ENCODE measurements at regions not wholly inside any gene's neighbourhood (a gene's known extent, or its start where the extent isn't known, plus 50 kb on each side); places are given as distances from the start of the nearest gene placed in this dataset.

DNA sequence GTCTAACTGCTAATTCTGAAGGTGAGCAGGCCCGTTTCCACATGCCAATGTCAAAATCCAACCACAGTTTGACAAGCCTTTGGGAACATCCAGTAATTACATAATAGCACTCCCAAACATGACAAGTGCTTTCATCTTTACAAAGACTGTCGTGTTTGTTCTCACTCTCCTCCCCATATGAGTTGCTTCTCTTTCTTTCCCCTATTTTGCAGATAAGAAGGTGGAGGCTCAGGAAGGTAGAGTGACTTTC lies 55.9 kb upstream of the CD44 start:
- Histone ChIP-seq H3K79me2 (ENCODE audit: control insufficient read depth, insufficient read depth, low read length) (peaks cover 2% of the 10 kb centered on the region), H4K20me1 (ENCODE audit: control insufficient read depth, insufficient read depth, low read length, poor library complexity, severe bottlenecking) (no peaks in the 10 kb centered on the region), H3K4me1 (ENCODE audit: control insufficient read depth in 2 of 2, insufficient read depth in 2 of 2, low read length in 2 of 2) (peaks cover 66 to 71% of the 10 kb centered on the region in 2 donors), H3K9ac (ENCODE audit: low read length) (peak overlapping the region; percentile 65), H3K36me3 (replicated peaks in 1 of 2; ENCODE audit: control extremely low read depth in 1 of 2, control insufficient read depth in 1 of 2, extremely low read depth in 1 of 2, insufficient read depth in 2 of 2, low read length in 1 of 2) (no peaks in the 10 kb centered on the region), H2AFZ (ENCODE audit: insufficient read depth, low read depth, low read length, poor library complexity, severe bottlenecking) (no peak overlapping the region), H3K4me3 (ENCODE audit: control extremely low read depth in 1 of 5, extremely low read depth in 1 of 5, insufficient read depth in 1 of 5, low read depth in 2 of 5, low read length in 4 of 5) (peak overlapping the region in 2 of 5 experiments; percentile 29 to 55), H3K9me3 (ENCODE audit: control extremely low read depth in 1 of 3, control insufficient read depth in 2 of 3, insufficient read depth in 1 of 3, low read length in 2 of 3) (no peaks in the 10 kb centered on the region), H3K27me3 (replicated peaks in 1 of 4; ENCODE audit: control extremely low read depth in 1 of 4, control insufficient read depth in 3 of 4, insufficient read depth in 4 of 4, low read length in 3 of 4) (no peaks in the 10 kb centered on the region), H3K4me2 (replicated peaks; ENCODE audit: low read depth, low read length, poor library complexity, severe bottlenecking) (peak overlapping the region; percentile 73), H3K27ac (ENCODE audit: low read length in 2 of 2) (peak overlapping the region; percentile 96)
- ATAC-seq (ENCODE audit: low read depth) (no peak), DNase-seq (no peak)
- H3K27me3 Mint-ChIP-seq: no peaks in the 10 kb centered on the region
- peak overlapping the region; percentile 80 for H3K4me3 Mint-ChIP-seq
- peak overlapping the region; percentile 98 for H3K27ac Mint-ChIP-seq
- POLR2A ChIA-PET: interaction anchor here (1.0 to 1.4 kb wide), 2 partner anchors 31 to 56 kb away, joined by 5 to 6 read pairs; no protein-coding TSS in a partner anchor
- CTCF ChIA-PET: interaction anchor here (1.1 to 2.3 kb wide), 6 partner anchors 24 to 89 kb away, joined by 3 to 9 read pairs (median 4); no protein-coding TSS in a partner anchor
- WGBS (ENCODE audit: insufficient coverage): no CpG with 5 or more reads among the region's 2 CpGs
- intact Hi-C loops (cut with micrococcal nuclease): loop anchor here (1.0 kb wide), 7 partner anchors 32 to 83 kb away; partner anchors contain the start of gene CD44
- TF ChIP-seq EZH2 (IDR thresholded peaks at IDR 0.05; ENCODE audit: borderline replicate concordance, insufficient read depth, low read depth, low read length, poor library complexity, severe bottlenecking): no peak
- TF ChIP-seq, protein P1, sequence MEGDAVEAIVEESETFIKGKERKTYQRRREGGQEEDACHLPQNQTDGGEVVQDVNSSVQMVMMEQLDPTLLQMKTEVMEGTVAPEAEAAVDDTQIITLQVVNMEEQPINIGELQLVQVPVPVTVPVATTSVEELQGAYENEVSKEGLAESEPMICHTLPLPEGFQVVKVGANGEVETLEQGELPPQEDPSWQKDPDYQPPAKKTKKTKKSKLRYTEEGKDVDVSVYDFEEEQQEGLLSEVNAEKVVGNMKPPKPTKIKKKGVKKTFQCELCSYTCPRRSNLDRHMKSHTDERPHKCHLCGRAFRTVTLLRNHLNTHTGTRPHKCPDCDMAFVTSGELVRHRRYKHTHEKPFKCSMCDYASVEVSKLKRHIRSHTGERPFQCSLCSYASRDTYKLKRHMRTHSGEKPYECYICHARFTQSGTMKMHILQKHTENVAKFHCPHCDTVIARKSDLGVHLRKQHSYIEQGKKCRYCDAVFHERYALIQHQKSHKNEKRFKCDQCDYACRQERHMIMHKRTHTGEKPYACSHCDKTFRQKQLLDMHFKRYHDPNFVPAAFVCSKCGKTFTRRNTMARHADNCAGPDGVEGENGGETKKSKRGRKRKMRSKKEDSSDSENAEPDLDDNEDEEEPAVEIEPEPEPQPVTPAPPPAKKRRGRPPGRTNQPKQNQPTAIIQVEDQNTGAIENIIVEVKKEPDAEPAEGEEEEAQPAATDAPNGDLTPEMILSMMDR (IDR thresholded peaks at IDR 0.05): no peak
- H3K9me3 Mint-ChIP-seq (ENCODE audit: insufficient read depth): no peaks in the 10 kb centered on the region
- peaks cover 85% of the 10 kb centered on the region for H3K4me1 Mint-ChIP-seq

DNA sequence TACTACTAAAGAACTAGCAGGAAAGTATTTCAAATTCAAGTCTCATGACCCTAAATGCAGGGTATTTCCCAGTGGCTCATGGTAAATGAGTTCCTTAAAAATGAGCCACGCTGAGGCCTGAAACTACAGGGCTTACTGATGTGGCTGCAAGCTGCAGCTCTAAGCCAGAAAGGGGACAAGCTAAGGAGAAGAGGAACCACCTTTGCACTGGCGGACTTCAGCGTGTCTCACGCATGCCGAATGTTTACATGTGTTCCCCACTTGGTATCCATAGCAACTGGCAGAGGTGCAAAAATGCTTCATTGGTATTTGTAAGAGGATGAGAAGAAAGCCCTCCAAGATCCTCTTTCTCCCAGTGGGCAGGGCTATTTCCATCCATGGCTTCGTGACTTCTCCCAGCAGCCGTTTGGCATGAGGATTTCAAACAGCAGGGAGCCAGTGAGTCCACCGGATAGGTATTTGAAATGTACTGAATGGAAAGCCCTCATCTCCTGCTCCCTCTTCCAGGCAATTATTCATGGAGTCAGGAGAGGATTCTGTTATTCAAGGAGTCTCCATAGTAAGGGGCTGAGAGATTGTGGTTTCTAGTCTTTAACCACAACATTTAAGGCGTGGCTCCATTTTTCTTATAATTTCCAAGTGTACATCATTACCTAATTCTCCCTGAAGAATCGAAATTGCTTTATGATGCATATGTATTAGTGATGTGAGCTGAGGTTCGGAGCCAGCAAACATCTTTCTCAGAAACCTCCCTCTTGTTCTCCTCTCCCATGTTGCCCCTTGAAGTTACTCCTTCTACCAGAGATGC lies 55.3 kb upstream of the CD44 start:
- intact Hi-C loops (cut with micrococcal nuclease): loop anchor here (1.0 kb wide), 7 partner anchors 32 to 83 kb away; partner anchors contain the start of gene CD44
- Histone ChIP-seq H3K79me2 (ENCODE audit: control insufficient read depth, insufficient read depth, low read length) (peaks cover 7% of the 10 kb centered on the region), H3K9me3 (ENCODE audit: control extremely low read depth in 1 of 3, control insufficient read depth in 2 of 3, insufficient read depth in 1 of 3, low read length in 2 of 3) (no peaks in the 10 kb centered on the region), H3K36me3 (replicated peaks in 1 of 2; ENCODE audit: control extremely low read depth in 1 of 2, control insufficient read depth in 1 of 2, extremely low read depth in 1 of 2, insufficient read depth in 2 of 2, low read length in 1 of 2) (no peaks in the 10 kb centered on the region), H3K27me3 (replicated peaks in 1 of 4; ENCODE audit: control extremely low read depth in 1 of 4, control insufficient read depth in 3 of 4, insufficient read depth in 4 of 4, low read length in 3 of 4) (no peaks in the 10 kb centered on the region), H3K4me2 (replicated peaks; ENCODE audit: low read depth, low read length, poor library complexity, severe bottlenecking) (peak overlapping the region; percentile 73), H3K4me3 (ENCODE audit: control extremely low read depth in 1 of 5, extremely low read depth in 1 of 5, insufficient read depth in 1 of 5, low read depth in 2 of 5, low read length in 4 of 5) (peak overlapping the region in 1 of 5 experiments; percentile 55), H3K9ac (ENCODE audit: low read length) (peak overlapping the region; percentile 65), H2AFZ (ENCODE audit: insufficient read depth, low read depth, low read length, poor library complexity, severe bottlenecking) (no peak overlapping the region), H3K4me1 (ENCODE audit: control insufficient read depth in 2 of 2, insufficient read depth in 2 of 2, low read length in 2 of 2) (peaks cover 66 to 71% of the 10 kb centered on the region in 2 donors), H4K20me1 (ENCODE audit: control insufficient read depth, insufficient read depth, low read length, poor library complexity, severe bottlenecking) (no peaks in the 10 kb centered on the region), H3K27ac (ENCODE audit: low read length in 2 of 2) (peak overlapping the region; percentile 96)
- ChIA-PET POLR2A (interaction anchor here (1.0 to 1.4 kb wide), 2 partner anchors 32 to 56 kb away, joined by 5 to 6 read pairs; no protein-coding TSS in a partner anchor), CTCF (interaction anchor here (0.6 to 2.3 kb wide), 8 partner anchors 24 to 977 kb away, joined by 3 to 9 read pairs (median 4); no protein-coding TSS in a partner anchor)
- Mint-ChIP-seq H3K27ac (peak overlapping the region; percentile 98), H3K9me3 (ENCODE audit: insufficient read depth) (no peaks in the 10 kb centered on the region), H3K4me3 (peak overlapping the region; percentile 80), H3K27me3 (no peaks in the 10 kb centered on the region), H3K4me1 (peaks cover 85% of the 10 kb centered on the region)
- DNase-seq: peak; percentile 97
- TF ChIP-seq, protein P1 (IDR thresholded peaks at IDR 0.05): no peak
- TF ChIP-seq EZH2 (IDR thresholded peaks at IDR 0.05; ENCODE audit: borderline replicate concordance, insufficient read depth, low read depth, low read length, poor library complexity, severe bottlenecking): no peak
- peak; percentile 74 for ATAC-seq (ENCODE audit: low read depth)
- 0% methylated on average over 1 of the region's 11 CpGs for whole genome bisulfite sequencing (ENCODE audit: insufficient coverage)
